CD4-positive, alpha-beta T cell treated with Interleukin-1 beta for 1 hour (primary cell): ENCODE measurements at regions not wholly inside any gene's neighbourhood (a gene's known extent, or its start where the extent isn't known, plus 50 kb on each side); places are given as distances from the start of the nearest gene placed in this dataset.
"Not testable (repeated sequence)": the region's sequence is repeated elsewhere in the genome, so short reads cannot be mapped to it uniquely, and the experiment has no call there.

Experiments used
- DNase-seq, 2 donors: peaks; one replicate each; pipeline ENCODE4 v3.0.0-alpha.2; 2020 to 2022

- DNase-seq: no peak
Measured at GRCh38 chr4:82171531-82172155, 202.1 kb downstream of the HNRNPD start.

- DNase-seq: no peak
Measured at GRCh38 chr4:82149750-82150149, 224.0 kb downstream of the HNRNPD start.

DNA sequence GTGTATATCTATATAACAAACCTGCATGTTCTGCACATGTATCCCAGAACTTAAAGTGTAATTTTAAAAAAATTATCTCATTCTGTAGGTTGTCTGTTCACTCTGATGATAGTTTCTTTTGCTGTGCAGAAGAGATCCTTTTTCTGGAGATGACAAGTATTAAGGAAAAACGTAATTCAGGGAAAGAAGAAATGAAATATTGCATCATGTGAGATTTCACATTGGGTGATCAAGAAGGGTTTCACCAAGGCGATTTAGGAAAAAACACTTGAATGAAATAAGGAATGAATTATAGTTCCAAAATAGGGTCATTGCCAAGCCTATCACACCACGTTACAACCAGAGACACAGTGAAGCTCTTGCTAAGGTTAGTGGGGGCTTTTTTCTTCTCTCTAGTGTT is 227.9 kb downstream of the HNRNPD start:
- DNase-seq: no peak

DNA sequence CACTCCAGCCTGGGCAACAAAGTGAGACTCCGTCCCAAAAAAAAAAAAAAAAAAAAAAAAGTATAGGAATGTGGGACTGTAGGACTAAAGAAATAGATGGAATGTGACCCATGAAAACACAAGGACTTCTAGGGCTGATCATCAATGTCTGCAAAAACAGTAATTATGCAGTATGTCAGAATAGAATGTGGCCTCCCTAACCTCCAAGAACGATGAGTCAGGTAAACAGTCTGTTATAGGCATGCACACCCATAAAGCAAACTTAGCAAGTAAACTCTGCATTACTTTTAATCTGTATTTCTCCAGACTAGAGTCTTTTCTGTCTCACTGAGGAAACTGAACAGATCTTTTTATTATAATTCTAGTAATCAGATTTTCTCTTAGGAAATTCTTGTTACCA is 233.4 kb downstream of the HNRNPD start:
- DNase-seq: no peak

DNA sequence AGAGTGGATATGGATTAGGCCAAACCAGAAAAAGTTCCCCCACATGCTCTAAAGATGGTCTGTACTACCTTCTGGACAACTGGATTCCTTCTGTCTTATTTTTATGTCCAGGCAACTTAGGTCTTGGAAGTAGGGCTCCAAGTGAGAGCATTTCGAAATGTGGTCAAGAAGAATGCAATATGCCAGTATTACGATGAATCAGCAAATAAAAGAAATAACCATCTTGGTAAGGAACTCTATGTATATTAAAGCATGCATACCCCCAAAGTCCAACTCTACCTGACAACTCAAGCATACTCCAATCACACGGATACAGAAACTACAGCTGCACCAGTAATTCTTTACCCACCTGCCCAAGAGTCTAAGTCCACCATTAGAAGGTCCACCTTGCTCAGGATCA is 234.5 kb downstream of the HNRNPD start:
- no peak for DNase-seq

- no peak for DNase-seq
Measured at GRCh38 chr4:82138374-82138773, 235.4 kb downstream of the HNRNPD start.

GRCh38 chr4:82136161-82136801 is 237.5 kb downstream of the HNRNPD start:
- peak in 1 of 2 donors; percentile 14 for DNase-seq

DNA sequence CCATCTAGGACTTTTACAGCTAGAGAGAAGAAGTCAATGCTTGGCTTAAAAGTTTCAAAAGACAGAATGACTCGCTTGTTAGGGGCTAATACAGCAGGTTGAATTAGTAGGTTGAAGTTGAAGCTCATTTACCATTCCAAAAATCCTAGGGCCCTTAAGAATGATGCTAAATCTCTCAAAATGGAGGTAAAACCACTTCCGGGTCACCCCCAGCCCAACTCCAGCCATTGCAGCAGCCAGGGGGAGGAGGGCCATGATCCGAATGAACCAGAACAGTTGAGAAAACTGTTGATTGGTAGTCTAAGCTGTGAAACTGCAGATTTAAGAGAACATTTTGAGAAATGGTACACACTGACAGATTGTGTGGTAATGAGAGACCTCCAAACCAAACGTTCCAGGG is 245.4 kb downstream of the HNRNPD start:
- DNase-seq: no peak

GRCh38 chr4:82126512-82127040 is 247.2 kb downstream of the HNRNPD start:
- DNase-seq: no peak

- no peak for DNase-seq
Measured at GRCh38 chr4:82125787-82126297, 247.9 kb downstream of the HNRNPD start.

DNA sequence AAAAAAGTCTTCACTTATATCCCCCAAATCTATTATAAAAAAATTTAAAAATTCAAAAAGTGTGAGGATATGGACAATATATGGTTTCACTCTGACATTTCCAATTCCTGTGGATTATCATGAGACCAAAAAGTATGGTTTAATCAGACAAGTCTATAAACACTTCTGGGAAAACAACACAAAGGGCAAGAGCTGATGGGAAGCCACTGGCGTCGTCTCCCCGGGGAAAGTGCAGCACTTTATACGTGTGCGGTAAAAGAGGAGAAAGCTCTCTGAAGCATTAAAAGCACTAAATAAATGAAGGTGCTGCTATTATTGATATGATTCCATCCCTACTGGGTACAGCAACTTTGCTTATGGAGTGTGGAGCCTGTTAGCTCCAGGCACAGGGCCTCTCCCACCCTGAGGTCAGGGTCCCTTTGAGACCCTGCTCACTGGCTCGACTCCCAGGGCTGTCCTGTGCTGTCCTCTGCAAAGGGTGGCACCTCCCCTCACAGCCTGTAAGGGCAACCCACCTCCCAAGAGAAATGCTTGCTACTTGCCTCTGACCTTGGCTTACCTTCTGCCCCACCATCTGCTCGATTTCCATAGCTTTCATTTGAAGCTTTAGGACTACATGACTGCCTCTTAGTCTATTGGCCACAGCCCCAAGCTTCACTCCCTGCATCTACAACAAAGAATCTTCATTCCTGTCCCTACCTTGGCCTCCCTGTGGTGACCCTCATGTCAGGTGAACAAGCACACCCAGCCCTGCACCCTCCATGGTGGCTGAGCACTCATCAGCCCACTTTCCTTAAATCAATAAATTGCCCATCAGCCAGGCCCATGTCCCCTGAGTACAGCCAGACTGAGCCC is 248.6 kb downstream of the HNRNPD start:
- DNase-seq: no peak

- no peak for DNase-seq
Measured at GRCh38 chr4:82124365-82124764, 249.4 kb downstream of the HNRNPD start.

DNA sequence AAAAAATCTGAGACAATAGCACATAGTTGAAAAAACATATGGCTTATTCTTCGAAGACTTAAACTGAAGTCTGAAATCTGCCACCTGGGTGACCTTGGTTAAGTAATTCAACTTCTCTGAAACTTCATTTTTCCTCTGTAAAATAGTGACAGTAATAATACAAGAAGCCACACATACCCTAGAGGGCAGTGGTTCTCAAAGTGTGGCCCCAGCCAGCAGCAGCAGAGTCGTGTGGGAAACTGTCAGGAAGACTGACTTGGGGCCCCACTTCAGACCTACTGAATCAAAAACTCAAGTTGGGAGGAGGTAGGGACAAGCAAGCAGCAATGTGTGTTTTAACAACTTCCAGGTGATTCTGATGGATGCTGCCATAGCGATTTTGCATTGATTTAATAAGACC is 249.9 kb downstream of the HNRNPD start:
- peak in 1 of 2 donors; percentile 44 for DNase-seq

GRCh38 chr4:82115183-82115582 is 258.6 kb downstream of the HNRNPD start:
- DNase-seq: not testable (repeated sequence)

DNA sequence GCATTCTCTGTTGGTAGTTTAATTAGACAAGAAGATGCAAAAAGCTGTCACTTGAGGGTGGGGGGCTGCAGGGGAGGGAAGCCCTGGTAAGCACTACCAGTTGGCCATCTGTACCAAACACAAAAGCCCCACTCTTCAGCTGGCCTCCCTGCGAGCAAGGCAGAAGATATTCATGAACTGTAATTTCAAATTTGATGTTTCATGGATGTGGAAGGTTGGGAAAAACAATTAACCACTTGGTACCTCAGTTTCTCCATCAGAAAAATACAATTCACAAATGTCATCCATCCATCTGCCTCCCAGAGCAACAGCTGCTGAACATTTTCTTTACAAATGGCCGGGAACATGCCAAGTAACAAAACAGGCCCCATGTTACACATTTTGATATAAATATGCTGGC is 265.3 kb downstream of the HNRNPD start:
- no peak for DNase-seq

DNA sequence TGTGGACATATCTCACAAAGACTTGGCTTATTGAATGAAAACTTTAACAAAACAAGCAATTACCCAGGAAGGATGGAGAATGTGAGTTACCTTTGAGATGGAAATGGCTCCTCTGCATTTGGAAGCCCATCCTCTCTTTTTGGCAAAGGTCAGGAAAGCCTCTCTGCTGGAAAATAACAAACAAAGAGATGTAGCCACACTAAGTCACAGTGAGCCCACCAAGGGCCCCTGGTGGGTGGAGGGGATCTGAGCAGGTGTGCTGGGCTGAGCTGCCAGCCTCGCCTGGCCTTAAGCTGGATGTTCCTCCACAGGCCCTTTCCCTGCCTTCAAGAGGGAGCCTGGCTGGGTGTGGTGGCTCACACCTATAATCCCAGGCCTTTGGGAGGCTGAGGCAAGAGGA is 269.2 kb downstream of the HNRNPD start:
- DNase-seq: no peak

DNA sequence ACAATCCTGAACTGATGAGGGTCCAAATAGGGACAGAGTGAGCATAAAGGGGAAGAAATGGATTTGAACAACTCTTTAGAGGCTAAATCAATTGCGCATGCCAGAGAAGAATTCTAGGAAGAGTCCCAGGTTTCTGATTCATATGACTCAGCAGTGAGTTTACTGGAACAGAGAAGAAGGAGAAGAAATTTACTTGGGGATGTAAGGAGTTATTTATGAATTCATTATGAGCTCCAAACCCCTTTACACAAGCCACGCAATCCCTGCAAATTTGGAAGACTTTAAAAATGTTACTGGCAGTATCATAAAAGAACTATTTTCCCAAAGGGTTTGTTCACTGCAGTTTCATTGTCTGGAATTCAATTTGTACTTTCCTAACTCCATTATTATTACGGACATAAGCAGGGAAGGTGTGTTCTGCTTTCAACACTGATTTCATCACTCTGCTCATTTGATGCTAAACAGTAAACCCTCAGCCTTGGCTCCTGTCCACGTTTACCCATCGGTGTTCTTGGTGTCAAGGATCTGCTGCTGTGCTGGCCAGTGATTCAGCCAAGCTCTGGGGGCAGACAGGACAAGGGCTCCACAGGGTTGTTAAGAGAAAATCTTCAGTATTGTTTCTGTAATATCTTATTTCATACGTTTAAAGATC is 273.7 kb downstream of the HNRNPD start:
- no peak for DNase-seq

DNA sequence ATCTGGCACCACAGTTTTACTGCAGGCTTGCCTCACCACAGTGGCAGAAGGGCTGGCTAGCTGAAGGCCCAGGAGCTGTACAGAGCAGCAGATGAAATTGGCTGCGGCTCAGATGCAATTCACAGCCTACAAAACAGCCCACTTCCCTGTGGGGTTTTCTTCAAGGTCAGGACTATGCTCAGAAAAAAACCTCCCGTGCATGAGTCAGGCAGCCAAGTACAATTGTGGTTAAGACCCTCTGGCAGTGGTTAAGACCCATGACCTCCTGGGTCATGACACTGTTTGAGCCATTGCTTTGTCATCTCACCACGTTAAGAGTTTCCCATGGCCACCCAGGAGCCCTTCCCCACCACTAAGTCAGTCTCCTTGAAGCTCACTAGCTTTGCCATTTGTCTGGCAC is 276.3 kb downstream of the HNRNPD start:
- no peak for DNase-seq

DNA sequence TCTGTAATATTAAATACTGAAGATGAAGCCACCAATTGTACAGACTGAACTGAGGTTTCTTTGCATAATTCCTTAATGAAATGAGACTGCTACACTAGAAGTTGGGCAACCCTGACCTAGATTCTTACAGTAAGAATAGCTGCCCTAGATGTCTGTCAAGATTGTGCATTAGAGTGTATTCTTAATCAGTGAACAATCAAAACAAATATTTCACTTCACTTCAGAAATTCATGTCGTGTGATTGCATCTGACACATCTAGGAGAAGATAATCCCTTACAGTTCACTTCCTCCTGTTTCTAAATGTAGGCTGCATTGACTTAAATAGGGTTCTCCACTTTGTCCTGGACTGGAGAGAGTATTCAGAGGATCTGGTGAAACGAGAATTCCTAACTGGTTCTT is 283.1 kb downstream of the HNRNPD start:
- no peak for DNase-seq

DNA sequence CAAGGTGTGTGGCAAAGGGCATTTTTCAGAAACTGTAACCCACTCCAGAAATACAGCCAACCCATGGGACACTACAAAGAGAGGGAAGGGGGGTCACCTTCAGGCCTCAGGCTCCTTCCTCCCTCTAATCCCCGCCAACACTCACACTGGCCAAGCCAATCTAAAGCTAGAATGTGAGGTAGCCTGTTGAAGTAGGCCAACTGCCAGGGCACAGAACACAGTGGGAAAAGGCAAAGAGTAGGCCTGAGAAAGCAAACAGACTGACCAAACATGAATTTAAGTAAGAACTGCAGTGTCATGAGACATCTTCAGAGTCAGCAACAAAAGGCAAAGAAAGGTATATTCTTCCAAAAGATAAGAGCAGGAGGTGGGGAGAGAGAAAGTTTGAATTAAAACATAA is 289.0 kb downstream of the HNRNPD start:
- no peak for DNase-seq

- not testable (repeated sequence) for DNase-seq
Measured at GRCh38 chr4:82077471-82077995, 296.3 kb downstream of the HNRNPD start.

DNA sequence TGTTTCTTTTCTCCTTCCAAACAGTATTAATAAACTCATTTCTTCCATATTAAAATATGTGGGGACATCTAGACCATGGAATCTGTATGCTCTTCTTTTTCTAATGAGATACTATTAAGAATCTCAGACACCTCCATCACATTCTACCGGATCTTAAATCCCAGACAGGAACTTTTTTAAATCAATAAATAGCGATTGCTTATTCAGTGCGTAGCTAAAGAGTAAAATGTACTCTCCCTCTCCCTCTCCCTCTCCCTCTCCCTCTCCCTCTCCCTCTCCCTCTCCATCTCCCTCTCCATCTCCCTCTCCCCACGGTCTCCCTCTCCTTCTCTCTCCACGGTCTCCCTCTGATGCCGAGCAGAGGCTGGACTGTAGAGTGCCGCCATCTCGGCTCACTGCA is 297.0 kb downstream of the HNRNPD start:
- no peak for DNase-seq

DNA sequence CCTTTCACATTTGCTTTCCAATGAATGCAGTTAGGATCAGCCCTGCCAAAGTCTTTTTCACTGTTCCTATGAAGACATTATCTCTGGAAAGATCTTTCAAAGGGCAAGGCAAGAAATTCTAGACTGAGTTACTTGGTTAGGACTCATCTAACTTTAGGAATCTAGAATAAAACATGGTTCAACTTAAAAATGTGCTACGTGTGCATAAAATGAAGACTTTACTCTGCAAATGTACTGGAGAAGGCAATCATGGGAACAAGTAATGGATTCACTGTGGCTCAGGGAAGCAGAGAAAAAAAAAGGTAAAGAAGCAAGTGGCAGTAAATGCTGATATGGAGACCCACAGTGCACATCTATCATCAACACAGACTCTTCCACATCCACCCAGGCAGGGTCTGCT is 297.4 kb downstream of the HNRNPD start:
- DNase-seq: no peak
